Stimulated activated naive CD8-positive, alpha-beta T cell treated with anti-CD3 and anti-CD28 coated beads, Interleukin-15, Interleukin-2, amounts not matched to agents 100 ng/mL and 50 ng/mL, for 24 hours (primary cell): ENCODE measurements at regions not wholly inside any gene's neighbourhood (a gene's known extent, or its start where the extent isn't known, plus 50 kb on each side); places are given as distances from the start of the nearest gene placed in this dataset.
A peak's percentile ranks its signal among the peaks of the same experiment; 100 is the strongest.

ENCODE experiments used
- H3K27ac Mint-ChIP-seq: one replicate; pipeline ENCODE4 v1.8.0; 2021; ENCODE audit warnings: mild to moderate bottlenecking, mixed read lengths
- H3K27me3 Mint-ChIP-seq: one replicate; pipeline ENCODE4 v1.8.0; 2021; ENCODE audit warnings: mixed read lengths
- H3K36me3 Mint-ChIP-seq: one replicate; pipeline ENCODE4 v1.8.0; 2021; ENCODE audit warnings: low read depth, mixed read lengths
- H3K4me1 Mint-ChIP-seq: one replicate; pipeline ENCODE4 v1.8.0; 2021; ENCODE audit warnings: low read depth, mixed read lengths
- H3K4me3 Mint-ChIP-seq: one replicate; pipeline ENCODE4 v1.8.0; 2021; ENCODE audit warnings: mild to moderate bottlenecking, mixed read lengths
- H3K9me3 Mint-ChIP-seq: one replicate; pipeline ENCODE4 v1.8.0; 2021; ENCODE audit warnings: mixed read lengths

DNA sequence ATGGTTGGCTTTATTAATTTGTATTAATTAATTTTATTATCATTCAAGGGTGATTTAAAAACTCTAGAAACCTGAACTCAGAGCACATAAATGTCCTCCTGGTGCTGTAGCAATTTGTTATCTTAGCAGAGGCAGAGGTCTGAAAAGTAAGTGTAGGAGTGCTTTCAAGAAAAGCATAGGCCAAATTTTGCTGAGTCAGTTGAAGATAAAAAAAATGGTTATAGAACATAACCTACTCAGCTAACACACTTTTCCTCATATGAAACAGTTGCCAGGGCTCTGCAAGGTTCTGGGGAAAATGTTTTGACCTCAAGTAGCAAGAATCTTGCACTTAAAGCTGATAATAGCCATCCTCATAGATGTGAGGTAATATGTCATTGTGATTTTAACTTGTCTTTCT, 53.5 kb upstream of the CHODL start:
- H3K9me3 Mint-ChIP-seq: peaks cover 3% of the 10 kb centered on the region
- no peak overlapping the region for H3K27ac Mint-ChIP-seq
- H3K4me3 Mint-ChIP-seq: no peak overlapping the region
- no peaks in the 10 kb centered on the region for H3K4me1 Mint-ChIP-seq
- H3K27me3 Mint-ChIP-seq: no peaks in the 10 kb centered on the region
- H3K36me3 Mint-ChIP-seq: no peaks in the 10 kb centered on the region

- Mint-ChIP-seq H3K9me3 (peaks cover 4% of the 10 kb centered on the region), H3K36me3 (no peaks in the 10 kb centered on the region), H3K4me1 (no peaks in the 10 kb centered on the region), H3K4me3 (no peak overlapping the region), H3K27ac (no peak overlapping the region), H3K27me3 (no peaks in the 10 kb centered on the region)
Measured at GRCh38 chr21:18178509-18178908, 66.1 kb upstream of the CHODL start.

DNA sequence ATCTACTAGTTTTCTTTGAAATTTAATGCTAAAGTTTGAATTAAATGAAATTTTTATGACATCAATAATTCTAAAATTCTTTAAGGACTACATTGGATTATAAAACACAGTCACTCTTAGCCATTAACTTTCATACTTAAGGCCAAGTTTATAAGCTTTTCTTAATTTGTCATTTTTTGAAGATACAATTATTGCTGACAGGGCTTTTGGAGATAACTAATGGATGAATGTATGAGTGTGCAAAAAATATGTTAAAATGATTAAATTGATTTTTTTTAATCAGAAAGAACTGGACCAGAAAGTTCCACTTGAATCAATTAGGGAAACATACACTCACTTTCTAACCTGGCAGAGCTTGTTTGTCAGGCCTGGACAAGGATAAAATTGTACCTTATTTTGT, 70.3 kb upstream of the CHODL start:
- Mint-ChIP-seq H3K9me3 (peaks cover 8% of the 10 kb centered on the region), H3K4me3 (no peak overlapping the region), H3K4me1 (no peaks in the 10 kb centered on the region)

DNA sequence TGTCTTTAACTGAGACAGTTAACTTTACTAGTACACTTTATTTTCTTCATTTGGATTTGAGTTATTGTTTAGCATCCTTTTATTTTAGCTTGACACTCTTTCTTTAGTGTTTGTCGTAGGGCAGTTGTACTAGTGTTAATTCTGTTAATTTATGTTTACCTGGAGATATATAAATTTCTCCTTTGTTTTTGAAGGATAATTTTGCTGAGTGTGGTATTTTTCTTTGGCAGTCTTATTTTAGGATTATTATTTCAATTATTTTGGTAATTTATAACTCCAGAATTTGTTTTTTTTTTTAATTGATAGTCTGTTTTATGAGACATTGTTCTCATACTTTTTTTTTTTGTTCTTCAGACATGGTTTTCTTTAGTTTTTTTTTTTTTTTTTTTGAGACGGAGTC, 73.8 kb upstream of the CHODL start:
- Mint-ChIP-seq H3K9me3 (peaks cover 4% of the 10 kb centered on the region), H3K4me3 (no peak overlapping the region), H3K4me1 (no peaks in the 10 kb centered on the region), H3K36me3 (no peaks in the 10 kb centered on the region), H3K27me3 (no peaks in the 10 kb centered on the region), H3K27ac (no peak overlapping the region)

More for the DNA sequence above, 70.3 kb upstream of the CHODL start:
- H3K27ac Mint-ChIP-seq: no peak overlapping the region
- no peaks in the 10 kb centered on the region for H3K36me3 Mint-ChIP-seq
- H3K27me3 Mint-ChIP-seq: no peaks in the 10 kb centered on the region

DNA sequence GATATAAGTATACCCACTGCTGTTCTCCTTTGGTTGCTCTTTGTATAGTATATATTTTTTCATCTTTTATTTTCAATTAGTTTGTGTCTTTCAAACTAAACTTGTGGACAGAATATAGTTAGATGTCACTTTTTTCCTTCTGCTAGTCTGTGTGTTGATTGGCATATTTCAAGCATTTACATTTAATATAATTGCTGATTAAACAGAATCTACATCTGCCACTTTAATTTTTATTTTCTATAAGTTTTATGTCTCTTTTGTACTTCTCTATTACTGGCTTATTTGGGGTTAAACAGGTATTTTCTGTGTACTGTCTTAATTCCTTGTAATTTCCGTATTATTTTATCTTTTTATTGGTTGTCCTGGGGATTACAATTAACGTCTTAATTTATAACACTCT, 74.4 kb upstream of the CHODL start:
- Mint-ChIP-seq H3K27me3 (no peaks in the 10 kb centered on the region), H3K4me3 (no peak overlapping the region), H3K36me3 (no peaks in the 10 kb centered on the region), H3K4me1 (no peaks in the 10 kb centered on the region), H3K9me3 (peaks cover 4% of the 10 kb centered on the region), H3K27ac (no peak overlapping the region)

DNA sequence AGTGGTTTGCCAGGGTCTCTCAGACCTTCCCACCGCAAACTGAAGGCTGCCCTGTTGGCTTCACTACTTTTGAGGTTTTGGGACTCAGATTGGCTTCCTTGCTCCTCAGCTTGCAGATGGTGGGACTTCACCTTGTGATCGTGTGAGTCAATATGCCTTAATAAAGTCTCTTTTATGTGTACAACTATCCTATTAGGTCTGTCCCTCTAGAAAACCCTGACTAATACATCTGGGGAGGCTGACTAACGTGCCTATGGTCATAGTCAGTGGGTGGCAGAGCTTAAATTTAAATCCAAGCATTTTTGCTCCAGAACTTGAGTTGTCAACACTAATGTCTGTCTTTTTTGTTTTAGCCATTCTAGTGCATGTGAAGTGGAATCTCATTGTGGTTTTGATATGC, 76.5 kb upstream of the CHODL start:
- H3K36me3 Mint-ChIP-seq: no peaks in the 10 kb centered on the region

DNA sequence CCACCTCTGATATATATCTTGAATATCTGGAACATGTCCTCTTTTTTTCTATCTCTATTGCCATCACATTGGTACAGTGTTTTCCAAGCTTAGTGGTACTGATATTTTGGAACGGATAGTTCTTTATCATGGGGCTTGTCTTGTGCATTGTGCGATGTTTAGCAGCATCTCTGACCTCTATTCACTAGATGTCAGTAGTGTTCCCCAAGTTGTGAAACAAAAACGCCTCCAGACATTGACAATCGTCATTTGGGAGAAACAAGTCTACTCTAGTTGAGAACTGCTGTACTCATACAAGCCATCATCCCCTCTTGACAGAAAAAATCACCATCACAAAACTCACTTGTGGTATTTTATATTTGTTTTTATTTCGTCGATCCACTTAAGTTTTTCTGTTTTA, 79.7 kb upstream of the CHODL start:
- Mint-ChIP-seq H3K27me3 (peaks cover 4% of the 10 kb centered on the region), H3K36me3 (no peaks in the 10 kb centered on the region), H3K9me3 (no peaks in the 10 kb centered on the region), H3K4me3 (no peak overlapping the region), H3K27ac (no peak overlapping the region), H3K4me1 (no peaks in the 10 kb centered on the region)

More for the DNA sequence above, 76.5 kb upstream of the CHODL start:
- Mint-ChIP-seq H3K4me3 (no peak overlapping the region), H3K27me3 (peaks cover 4% of the 10 kb centered on the region), H3K9me3 (peaks cover 4% of the 10 kb centered on the region), H3K27ac (no peak overlapping the region), H3K4me1 (no peaks in the 10 kb centered on the region)

DNA sequence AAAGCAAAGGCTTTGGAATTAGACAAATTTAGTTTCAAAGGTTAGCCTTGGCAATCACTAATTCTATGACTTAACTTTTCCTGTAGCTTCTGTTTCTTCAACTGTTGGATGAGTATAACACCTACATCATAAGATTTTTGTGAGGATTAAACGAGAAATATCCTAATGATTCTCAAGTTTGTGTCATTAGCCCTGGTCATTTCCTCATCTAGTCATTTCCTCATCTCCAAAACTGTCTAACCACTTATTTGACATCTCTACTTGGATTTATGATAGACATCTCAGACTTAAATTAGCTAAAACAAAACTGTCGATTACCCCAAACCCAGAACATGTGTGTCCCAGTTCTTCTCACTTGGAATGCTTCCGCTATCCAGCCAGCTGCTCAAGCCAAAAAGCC, 80.2 kb upstream of the CHODL start:
- H3K27me3 Mint-ChIP-seq: peaks cover 4% of the 10 kb centered on the region
- H3K36me3 Mint-ChIP-seq: no peaks in the 10 kb centered on the region
- H3K9me3 Mint-ChIP-seq: no peaks in the 10 kb centered on the region
- no peak overlapping the region for H3K4me3 Mint-ChIP-seq
- H3K27ac Mint-ChIP-seq: no peak overlapping the region
- no peaks in the 10 kb centered on the region for H3K4me1 Mint-ChIP-seq

DNA sequence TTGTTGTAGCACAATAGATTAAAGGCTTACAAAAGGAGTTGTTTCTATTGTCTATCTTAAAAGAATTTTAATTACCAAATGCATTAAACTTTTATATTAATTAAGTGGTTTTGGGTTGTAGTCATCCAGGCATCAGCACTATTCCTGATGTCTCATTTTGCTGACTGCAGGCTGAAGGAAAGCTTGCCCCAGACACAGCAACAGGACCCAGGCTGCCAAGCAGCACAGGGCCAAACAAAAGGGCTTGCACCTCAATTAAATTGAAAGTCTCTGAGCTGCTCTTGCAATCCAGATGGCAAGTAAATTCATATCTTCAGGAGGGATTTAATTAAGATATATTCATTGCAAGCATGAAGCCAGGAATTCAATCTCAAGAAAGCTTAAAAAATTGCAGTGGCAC, 80.7 kb upstream of the CHODL start:
- H3K27me3 Mint-ChIP-seq: peaks cover 4% of the 10 kb centered on the region
- H3K4me3 Mint-ChIP-seq: no peak overlapping the region
- H3K9me3 Mint-ChIP-seq: no peaks in the 10 kb centered on the region
- no peaks in the 10 kb centered on the region for H3K36me3 Mint-ChIP-seq
- no peak overlapping the region for H3K27ac Mint-ChIP-seq
- no peaks in the 10 kb centered on the region for H3K4me1 Mint-ChIP-seq

- Mint-ChIP-seq H3K9me3 (no peaks in the 10 kb centered on the region), H3K27me3 (peaks cover 4% of the 10 kb centered on the region), H3K27ac (no peak overlapping the region), H3K36me3 (no peaks in the 10 kb centered on the region), H3K4me3 (no peak overlapping the region), H3K4me1 (no peaks in the 10 kb centered on the region)
Measured at GRCh38 chr21:18161841-18162240, 82.8 kb upstream of the CHODL start.

DNA sequence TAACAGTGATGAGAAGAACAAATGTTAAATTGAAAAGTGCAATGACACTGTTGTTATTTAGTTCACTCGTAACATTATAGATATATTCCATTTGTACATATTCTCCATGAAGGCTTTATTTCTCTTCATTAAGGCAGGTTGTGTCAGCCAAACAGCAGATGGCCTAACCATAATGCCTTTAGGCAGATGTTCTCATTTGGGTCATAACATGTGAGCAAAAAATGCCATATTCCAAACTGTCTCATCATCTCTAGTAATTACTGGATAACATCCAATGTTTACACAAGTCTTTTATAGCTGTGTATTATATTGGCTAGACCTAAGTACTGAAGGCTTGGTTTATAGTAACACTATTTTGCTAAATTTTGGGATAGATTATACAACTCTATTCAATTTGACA, 87.2 kb upstream of the CHODL start:
- Mint-ChIP-seq H3K27me3 (no peaks in the 10 kb centered on the region), H3K4me3 (no peak overlapping the region), H3K36me3 (no peaks in the 10 kb centered on the region), H3K27ac (no peak overlapping the region), H3K9me3 (no peaks in the 10 kb centered on the region), H3K4me1 (peaks cover 21% of the 10 kb centered on the region)

DNA sequence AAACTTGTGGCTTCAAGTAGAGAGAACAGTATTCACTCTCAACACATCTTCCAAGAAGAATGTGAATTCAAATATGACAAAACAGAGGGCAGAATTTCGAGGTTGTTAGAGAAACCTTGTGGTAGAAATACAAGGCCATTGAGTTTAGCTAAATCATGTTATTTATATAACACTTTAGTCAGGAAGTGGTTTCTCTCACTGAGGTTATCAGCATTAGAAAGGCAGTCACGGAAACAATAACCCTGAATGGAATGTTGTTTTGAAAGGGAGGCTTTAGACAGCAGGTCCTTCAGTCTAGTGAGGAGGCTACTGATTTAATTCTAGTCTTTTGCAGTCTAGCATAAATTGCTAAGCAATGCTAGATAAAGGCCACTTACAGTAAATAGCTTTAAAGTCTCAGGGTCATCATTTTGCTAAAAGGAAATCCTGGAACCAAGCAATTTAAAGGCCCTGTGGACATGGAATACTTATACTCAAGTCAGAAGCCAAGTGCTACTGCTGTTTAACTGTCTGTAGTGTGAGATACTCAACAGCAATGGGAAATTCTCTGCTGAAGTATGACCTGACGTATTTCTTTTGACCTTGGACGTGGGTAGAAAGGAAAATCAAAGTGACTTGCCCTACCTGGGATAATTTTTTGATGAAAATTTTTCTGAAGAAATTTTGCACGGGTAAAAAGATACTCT, 89.0 kb upstream of the CHODL start:
- Mint-ChIP-seq H3K4me1 (peaks cover 25% of the 10 kb centered on the region), H3K36me3 (no peaks in the 10 kb centered on the region), H3K9me3 (no peaks in the 10 kb centered on the region), H3K27ac (peak overlapping the region; percentile 55), H3K27me3 (no peaks in the 10 kb centered on the region), H3K4me3 (no peak overlapping the region)

DNA sequence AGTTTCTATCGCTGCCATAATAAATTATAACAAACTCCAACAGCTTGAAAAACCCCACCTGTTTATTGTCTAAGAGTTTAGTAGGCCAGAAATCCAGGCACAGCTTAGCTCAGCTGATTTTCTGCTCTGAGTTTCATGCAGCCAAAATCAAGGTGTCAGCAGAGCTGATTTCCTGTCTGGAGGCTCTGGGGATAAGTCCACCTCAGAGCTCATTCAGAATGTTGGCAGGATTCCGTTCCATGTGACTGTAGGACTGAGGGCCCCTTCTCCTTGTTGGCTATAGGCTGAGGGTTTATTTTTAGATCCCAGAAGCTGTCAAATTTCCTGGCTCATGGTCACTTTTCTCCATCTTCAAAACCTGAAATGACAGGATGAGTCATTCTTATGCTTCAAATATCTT, 91.6 kb upstream of the CHODL start:
- H3K9me3 Mint-ChIP-seq: no peaks in the 10 kb centered on the region
- H3K27me3 Mint-ChIP-seq: no peaks in the 10 kb centered on the region
- peaks cover 25% of the 10 kb centered on the region for H3K4me1 Mint-ChIP-seq
- no peak overlapping the region for H3K27ac Mint-ChIP-seq
- no peaks in the 10 kb centered on the region for H3K36me3 Mint-ChIP-seq
- H3K4me3 Mint-ChIP-seq: no peak overlapping the region

DNA sequence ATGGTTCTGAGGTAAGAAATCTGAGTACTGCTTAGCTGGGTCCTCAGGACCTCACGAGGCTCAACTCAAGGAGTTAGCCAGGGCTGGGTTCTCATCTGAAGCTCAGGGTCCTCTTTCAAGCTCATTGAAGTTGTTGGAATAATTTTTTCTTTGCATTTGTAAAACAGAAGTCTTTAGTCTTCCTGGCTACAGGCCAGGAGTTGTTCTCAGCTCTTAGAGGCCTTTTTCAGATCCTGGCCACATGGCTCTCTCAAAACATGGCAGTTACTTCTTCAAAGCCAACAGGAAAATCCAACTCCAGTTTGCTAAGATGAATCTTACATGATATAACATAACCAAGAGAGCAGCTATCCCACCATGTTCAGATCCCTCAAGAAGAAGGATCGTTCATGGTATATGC, 92.3 kb upstream of the CHODL start:
- Mint-ChIP-seq H3K9me3 (no peaks in the 10 kb centered on the region), H3K27me3 (no peaks in the 10 kb centered on the region)

GRCh38 chr21:18151046-18151445, 93.6 kb upstream of the CHODL start:
- Mint-ChIP-seq H3K27ac (no peak overlapping the region), H3K27me3 (peaks cover 4% of the 10 kb centered on the region), H3K4me3 (no peak overlapping the region), H3K36me3 (no peaks in the 10 kb centered on the region), H3K9me3 (no peaks in the 10 kb centered on the region), H3K4me1 (peaks cover 23% of the 10 kb centered on the region)

More for the DNA sequence above, 92.3 kb upstream of the CHODL start:
- Mint-ChIP-seq H3K36me3 (no peaks in the 10 kb centered on the region), H3K4me1 (peaks cover 25% of the 10 kb centered on the region), H3K27ac (no peak overlapping the region), H3K4me3 (no peak overlapping the region)

DNA sequence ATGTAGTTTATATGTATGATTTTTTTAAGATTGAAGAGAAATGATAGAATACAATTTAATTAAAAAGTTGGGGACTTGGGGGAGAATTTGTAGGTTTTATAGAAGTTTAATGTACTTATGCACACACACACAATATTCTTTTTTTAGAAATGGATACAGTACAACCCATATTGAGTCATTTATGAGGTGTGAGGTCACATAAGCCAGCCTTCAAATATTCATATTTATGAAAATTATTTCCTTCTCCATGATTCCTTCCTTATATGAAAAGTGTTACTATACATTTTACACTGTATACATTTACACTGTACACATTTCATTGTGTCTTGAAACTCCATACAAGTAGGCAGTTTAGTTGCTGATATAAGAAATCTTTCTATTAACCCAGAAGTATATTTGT, 96.2 kb upstream of the CHODL start:
- Mint-ChIP-seq H3K36me3 (no peaks in the 10 kb centered on the region), H3K4me1 (peaks cover 7% of the 10 kb centered on the region), H3K9me3 (no peaks in the 10 kb centered on the region), H3K4me3 (no peak overlapping the region), H3K27me3 (peaks cover 4% of the 10 kb centered on the region), H3K27ac (no peak overlapping the region)
